Liver (tissue), 8 donors: ENCODE measurements at regions not wholly inside any gene's neighbourhood (a gene's known extent, or its start where the extent isn't known, plus 50 kb on each side); places are given as distances from the start of the nearest gene placed in this dataset.

Experiments used
- DNase-seq: peaks from one replicate; pipeline ENCODE4 v3.0.0-alpha.2; 2017; ENCODE audit warnings: low spot score
- H3K27ac ChIP-seq, 2 donors: one replicate each; pipeline ENCODE4 v1.7.0; 2013; ENCODE audit warnings: inconsistent platforms in 2 of 2, low read length in 2 of 2, control low read depth in 1 of 2, low read depth in 1 of 2, mild to moderate bottlenecking in 1 of 2
- H3K27me3 ChIP-seq, 4 donors: one replicate each; pipeline versions ENCODE4 v1.6.1 to v1.7.0; 2013; ENCODE audit warnings: low read length in 3 of 4, inconsistent platforms in 1 of 4, mild to moderate bottlenecking in 1 of 4, moderate library complexity in 1 of 4; ENCODE audit not compliant: control insufficient read depth in 4 of 4, insufficient read depth in 4 of 4
- H3K36me3 ChIP-seq, 4 donors: one replicate each; pipeline versions ENCODE4 v1.6.1 to v1.7.0; 2013; ENCODE audit warnings: low read length in 3 of 4, mild to moderate bottlenecking in 3 of 4, low read depth in 1 of 4, moderate library complexity in 1 of 4; ENCODE audit not compliant: control insufficient read depth in 4 of 4, insufficient read depth in 3 of 4
- H3K4me1 ChIP-seq, 4 donors: one replicate each; pipeline versions ENCODE4 v1.6.1 to v1.7.0; 2013; ENCODE audit warnings: low read length in 3 of 4, mild to moderate bottlenecking in 3 of 4, moderate library complexity in 1 of 4; ENCODE audit not compliant: control insufficient read depth in 4 of 4, insufficient read depth in 4 of 4
- H3K4me3 ChIP-seq, 3 donors: one replicate each; pipeline versions ENCODE4 v1.6.1 to v1.7.0; 2013; ENCODE audit warnings: low read length in 3 of 3, control low read depth in 1 of 3, low read depth in 1 of 3, mild to moderate bottlenecking in 1 of 3
- H3K9ac ChIP-seq, 2 donors: one replicate each; pipeline ENCODE4 v1.7.0; 2013; ENCODE audit warnings: low read length in 2 of 2, mild to moderate bottlenecking in 2 of 2, moderate library complexity in 2 of 2, control low read depth in 1 of 2, low read depth in 1 of 2
- H3K9me3 ChIP-seq, 4 donors: one replicate each; pipeline versions ENCODE4 v1.6.1 to v1.7.0; 2013; ENCODE audit warnings: low read length in 3 of 4; ENCODE audit not compliant: control insufficient read depth in 4 of 4
- EGR1 ChIP-seq, 2 donors: IDR thresholded peaks; 2 replicates each; pipeline ENCODE4 v1.6.1; 2016 to 2018; ENCODE audit warnings: antibody characterized with exemption in 2 of 2, low read depth in 2 of 2
- GABPA ChIP-seq, 2 donors: IDR thresholded peaks in 1 of 2; conservative IDR thresholded peaks in 1 of 2; 2 replicates each; pipeline ENCODE4 v1.6.1; 2016; ENCODE audit warnings: antibody characterized with exemption in 2 of 2, mild to moderate bottlenecking in 1 of 2, moderate library complexity in 1 of 2
- HNF4A ChIP-seq, 2 donors: conservative IDR thresholded peaks; 2 replicates each; pipeline ENCODE4 v1.6.1; 2016; ENCODE audit warnings: antibody characterized with exemption in 2 of 2, mild to moderate bottlenecking in 2 of 2
- JUND ChIP-seq, 2 donors: IDR thresholded peaks; 2 replicates each; pipeline ENCODE4 v1.6.1; 2016; ENCODE audit warnings: antibody characterized with exemption in 2 of 2
- NR2F2 ChIP-seq: IDR thresholded peaks from 2 replicates; pipeline ENCODE4 v1.6.1; 2016; ENCODE audit warnings: antibody characterized with exemption
- RAD21 ChIP-seq, 2 donors: IDR thresholded peaks; 2 replicates each; pipeline ENCODE4 v1.6.1; 2016; ENCODE audit warnings: antibody characterized with exemption in 2 of 2, mild to moderate bottlenecking in 2 of 2
- RXRA ChIP-seq, 2 donors: IDR thresholded peaks; 2 replicates each; pipeline ENCODE4 v1.6.1; 2017 to 2018; ENCODE audit warnings: antibody characterized with exemption in 2 of 2, mild to moderate bottlenecking in 1 of 2
- SP1 ChIP-seq: IDR thresholded peaks from 2 replicates; pipeline ENCODE4 v1.6.1; 2018; ENCODE audit warnings: antibody characterized with exemption, mild to moderate bottlenecking
- YY1 ChIP-seq: IDR thresholded peaks from 2 replicates; pipeline ENCODE4 v1.6.1; 2016; ENCODE audit warnings: antibody characterized with exemption, mild to moderate bottlenecking
- WGBS: extraction: QIAGEN DNeasy Blood & Tissue Kit; methylation state at CpG from one replicate; pipeline ENCODE4 v1.1.7; 2013; 5-methylcytosine and 5-hydroxymethylcytosine counted together
- TF ChIP-seq, protein P1 (sequence below): fragments of 150-350 bp; IDR thresholded peaks from 2 replicates; pipeline ENCODE4 v1.5.1; 2017; ENCODE audit warnings: improper control_type of control experiment, low read depth, low read length; ENCODE audit not compliant: missing input control
- TF ChIP-seq, protein P2 (sequence below): IDR thresholded peaks from 2 replicates; pipeline ENCODE4 v1.6.1; 2016; ENCODE audit warnings: antibody characterized with exemption, mild to moderate bottlenecking
- donor health status: healthy.
- donor health status: healthy.
- donor health status: healthy.
- donor health status: healthy.
- donor health status: healthy.

DNA sequence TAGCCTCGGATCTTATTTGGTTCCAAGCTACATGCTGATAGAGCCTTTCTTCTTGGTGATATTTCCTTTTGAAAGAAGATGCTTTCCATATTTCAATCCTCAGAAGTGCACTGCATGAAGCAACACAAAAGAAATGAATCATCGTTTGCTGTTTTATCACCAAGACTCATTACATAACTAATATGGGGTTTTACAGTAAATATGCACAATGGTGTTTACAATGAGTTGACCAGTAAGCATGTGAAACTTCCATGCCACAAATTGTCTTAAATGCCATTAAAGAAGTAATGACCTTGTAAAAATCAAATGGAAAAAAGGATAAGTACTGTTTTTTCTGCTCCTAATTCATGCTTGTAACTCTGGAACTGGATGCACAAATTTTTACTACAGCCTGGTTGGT is 1017.0 kb upstream of the GHITM start:
- H3K4me3 ChIP-seq: no peak overlapping the region
- H3K36me3 ChIP-seq: no peaks in the 10 kb centered on the region
- no peaks in the 10 kb centered on the region for H3K4me1 ChIP-seq
- no peaks in the 10 kb centered on the region for H3K27me3 ChIP-seq
- 46% methylated on average over 2 of the region's 2 CpGs for WGBS
- H3K27ac ChIP-seq: no peak overlapping the region
- TF ChIP-seq SP1: no peak
- TF ChIP-seq HNF4A (conservative IDR thresholded peaks at IDR 0.05): no peak
- TF ChIP-seq JUND (IDR thresholded peaks at IDR 0.05): no peak
- TF ChIP-seq, protein P1, sequence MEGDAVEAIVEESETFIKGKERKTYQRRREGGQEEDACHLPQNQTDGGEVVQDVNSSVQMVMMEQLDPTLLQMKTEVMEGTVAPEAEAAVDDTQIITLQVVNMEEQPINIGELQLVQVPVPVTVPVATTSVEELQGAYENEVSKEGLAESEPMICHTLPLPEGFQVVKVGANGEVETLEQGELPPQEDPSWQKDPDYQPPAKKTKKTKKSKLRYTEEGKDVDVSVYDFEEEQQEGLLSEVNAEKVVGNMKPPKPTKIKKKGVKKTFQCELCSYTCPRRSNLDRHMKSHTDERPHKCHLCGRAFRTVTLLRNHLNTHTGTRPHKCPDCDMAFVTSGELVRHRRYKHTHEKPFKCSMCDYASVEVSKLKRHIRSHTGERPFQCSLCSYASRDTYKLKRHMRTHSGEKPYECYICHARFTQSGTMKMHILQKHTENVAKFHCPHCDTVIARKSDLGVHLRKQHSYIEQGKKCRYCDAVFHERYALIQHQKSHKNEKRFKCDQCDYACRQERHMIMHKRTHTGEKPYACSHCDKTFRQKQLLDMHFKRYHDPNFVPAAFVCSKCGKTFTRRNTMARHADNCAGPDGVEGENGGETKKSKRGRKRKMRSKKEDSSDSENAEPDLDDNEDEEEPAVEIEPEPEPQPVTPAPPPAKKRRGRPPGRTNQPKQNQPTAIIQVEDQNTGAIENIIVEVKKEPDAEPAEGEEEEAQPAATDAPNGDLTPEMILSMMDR: no peak
- H3K9ac ChIP-seq: no peak overlapping the region
- H3K9me3 ChIP-seq: no peaks in the 10 kb centered on the region
- DNase-seq: no peak

DNA sequence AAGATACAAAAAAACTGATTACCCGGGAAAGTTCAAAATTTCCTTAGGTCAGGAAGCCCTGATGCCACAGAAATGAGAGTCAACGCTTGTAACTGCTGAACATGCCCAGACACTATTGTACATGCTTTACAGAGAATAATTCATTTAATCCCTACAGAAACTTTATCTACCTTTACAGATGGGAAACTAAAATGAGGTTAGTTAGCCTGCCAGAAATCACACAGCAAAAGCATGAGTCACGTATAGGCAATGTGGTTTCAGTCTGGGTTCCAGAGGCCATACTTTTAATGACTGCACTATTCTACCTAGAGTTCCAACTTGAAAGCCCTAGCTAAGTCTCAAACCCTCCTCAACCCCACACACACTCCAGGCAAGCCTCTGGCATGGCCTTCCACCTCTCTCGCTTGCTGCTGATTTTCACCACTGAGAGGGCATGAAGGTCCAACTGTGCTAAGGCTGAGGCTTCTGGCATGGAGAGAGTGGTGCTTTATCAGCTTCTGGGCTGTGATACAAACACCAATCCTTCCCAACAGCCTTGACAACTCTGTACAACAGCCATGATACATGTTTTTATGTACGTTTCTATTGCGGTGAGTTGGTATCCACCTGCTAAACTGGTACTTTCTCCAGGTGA is 1011.2 kb upstream of the GHITM start:
- no peaks in the 10 kb centered on the region for H3K36me3 ChIP-seq
- no peaks in the 10 kb centered on the region for H3K9me3 ChIP-seq
- H3K9ac ChIP-seq: no peak overlapping the region
- no peak for TF ChIP-seq RXRA (IDR thresholded peaks at IDR 0.05)
- TF ChIP-seq, protein P2, sequence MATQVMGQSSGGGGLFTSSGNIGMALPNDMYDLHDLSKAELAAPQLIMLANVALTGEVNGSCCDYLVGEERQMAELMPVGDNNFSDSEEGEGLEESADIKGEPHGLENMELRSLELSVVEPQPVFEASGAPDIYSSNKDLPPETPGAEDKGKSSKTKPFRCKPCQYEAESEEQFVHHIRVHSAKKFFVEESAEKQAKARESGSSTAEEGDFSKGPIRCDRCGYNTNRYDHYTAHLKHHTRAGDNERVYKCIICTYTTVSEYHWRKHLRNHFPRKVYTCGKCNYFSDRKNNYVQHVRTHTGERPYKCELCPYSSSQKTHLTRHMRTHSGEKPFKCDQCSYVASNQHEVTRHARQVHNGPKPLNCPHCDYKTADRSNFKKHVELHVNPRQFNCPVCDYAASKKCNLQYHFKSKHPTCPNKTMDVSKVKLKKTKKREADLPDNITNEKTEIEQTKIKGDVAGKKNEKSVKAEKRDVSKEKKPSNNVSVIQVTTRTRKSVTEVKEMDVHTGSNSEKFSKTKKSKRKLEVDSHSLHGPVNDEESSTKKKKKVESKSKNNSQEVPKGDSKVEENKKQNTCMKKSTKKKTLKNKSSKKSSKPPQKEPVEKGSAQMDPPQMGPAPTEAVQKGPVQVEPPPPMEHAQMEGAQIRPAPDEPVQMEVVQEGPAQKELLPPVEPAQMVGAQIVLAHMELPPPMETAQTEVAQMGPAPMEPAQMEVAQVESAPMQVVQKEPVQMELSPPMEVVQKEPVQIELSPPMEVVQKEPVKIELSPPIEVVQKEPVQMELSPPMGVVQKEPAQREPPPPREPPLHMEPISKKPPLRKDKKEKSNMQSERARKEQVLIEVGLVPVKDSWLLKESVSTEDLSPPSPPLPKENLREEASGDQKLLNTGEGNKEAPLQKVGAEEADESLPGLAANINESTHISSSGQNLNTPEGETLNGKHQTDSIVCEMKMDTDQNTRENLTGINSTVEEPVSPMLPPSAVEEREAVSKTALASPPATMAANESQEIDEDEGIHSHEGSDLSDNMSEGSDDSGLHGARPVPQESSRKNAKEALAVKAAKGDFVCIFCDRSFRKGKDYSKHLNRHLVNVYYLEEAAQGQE: no peak
- no peak for TF ChIP-seq YY1
- TF ChIP-seq HNF4A (conservative IDR thresholded peaks at IDR 0.05): no peak
- no peak for TF ChIP-seq RAD21 (IDR thresholded peaks at IDR 0.05)
- no peak for TF ChIP-seq NR2F2
- TF ChIP-seq GABPA (IDR thresholded peaks at IDR 0.05 in 1 of 2, conservative IDR thresholded peaks at IDR 0.05 in 1 of 2): no peak
- TF ChIP-seq, protein P1: no peak
- no peak for TF ChIP-seq EGR1 (IDR thresholded peaks at IDR 0.05; ENCODE audit: low read depth in 2 of 2)
- H3K27ac ChIP-seq: no peak overlapping the region
- 92% methylated on average over 6 of the region's 6 CpGs for WGBS
- no peaks in the 10 kb centered on the region for H3K27me3 ChIP-seq
- no peak overlapping the region for H3K4me3 ChIP-seq
- DNase-seq: no peak
- no peaks in the 10 kb centered on the region for H3K4me1 ChIP-seq
